GM12878 (cell line): ENCODE measurements at regions not wholly inside any gene's neighbourhood (a gene's known extent, or its start where the extent isn't known, plus 50 kb on each side); places are given as distances from the start of the nearest gene placed in this dataset.

Experiments used
- ATAC-seq: fragments of 200-7000 bp; cut with Tn5 transposase; 3 replicates; pipeline ENCODE4 v1.9.1; 2020; ENCODE audit warnings: mild to moderate bottlenecking, moderate library complexity
- BruUV-seq: library from RNA; stranded (reverse); fragments of 400-500 nt; replicated peaks from 2 replicates; lab custom pipeline; 2021; lab: Mats Ljungman, UMichigan
- CTCF ChIA-PET: fragments of 300-600 bp; sonication (Branson Sonifier 250); formaldehyde crosslinking; extraction: SDS; loops from one replicate; lab custom pipeline; 2021; ENCODE audit warnings: inconsistent platforms; lab: Yijun Ruan, JAX
- POLR2A ChIA-PET: fragments of 350-600 bp; formaldehyde crosslinking; extraction: SDS; loops from one replicate; lab custom pipeline; 2021; ENCODE audit warnings: inconsistent platforms; lab: Charles Lee
- RAD21 ChIA-PET: fragments of 300-600 bp; sonication (Branson Sonifier 250); formaldehyde crosslinking; loops from one replicate; lab custom pipeline; 2023; ENCODE audit warnings: antibody characterized with exemption; ENCODE audit not compliant: unreplicated experiment; lab: Charles Lee
- SMC1A ChIA-PET: fragments of 300-600 bp; sonication (Branson Sonifier 250); formaldehyde crosslinking; loops from one replicate; lab custom pipeline; 2023; ENCODE audit not compliant: unreplicated experiment, uncharacterized antibody; lab: Charles Lee
- DNase-seq: peaks from one replicate; pipeline ENCODE4 v3.0.0-alpha.2; 2011; ENCODE audit warnings: low read depth, low spot score
- FAIRE-seq: peaks from 3 replicates; lab custom pipeline; 2011; peaks lifted over from hg19 to GRCh38; lab: Jason Lieb, UNC
- H2AFZ ChIP-seq: 2 replicates; pipeline ENCODE4 v1.6.0; 2011; ENCODE audit warnings: low read depth, low read length, control low read depth; ENCODE audit not compliant: control insufficient read depth
- H3K27ac ChIP-seq: 2 replicates; pipeline ENCODE4 v1.5.1; 2011; ENCODE audit warnings: control low read depth; ENCODE audit not compliant: control insufficient read depth, insufficient read depth
- H3K27me3 ChIP-seq, 2 experiments: replicated peaks in 1 of 2; 2 replicates each; pipeline versions ENCODE4 v1.6.0 to v1.6.1; 2011; ENCODE audit warnings: low read length in 1 of 2; ENCODE audit not compliant: control insufficient read depth in 2 of 2, insufficient read depth in 2 of 2
- H3K36me3 ChIP-seq, 2 experiments: 2 replicates each; pipeline ENCODE4 v1.5.1; 2011; ENCODE audit warnings: low read length in 1 of 2; ENCODE audit not compliant: control insufficient read depth in 2 of 2, insufficient read depth in 2 of 2
- H3K4me1 ChIP-seq: 2 replicates; pipeline ENCODE4 v1.6.1; 2011; ENCODE audit warnings: mild to moderate bottlenecking, low read length, moderate library complexity, mixed read lengths; ENCODE audit not compliant: control insufficient read depth, insufficient read depth
- H3K4me2 ChIP-seq: 2 replicates; pipeline ENCODE4 v1.6.0; 2011; ENCODE audit warnings: control low read depth; ENCODE audit not compliant: control insufficient read depth, insufficient read depth
- H3K4me3 ChIP-seq: fragments of 200-600 bp; sonication (generic); 2 replicates; pipeline ENCODE4 v1.5.1; 2016
- H3K79me2 ChIP-seq: 2 replicates; pipeline ENCODE4 v1.6.0; 2011; ENCODE audit warnings: low read length; ENCODE audit not compliant: control insufficient read depth, insufficient read depth
- H3K9ac ChIP-seq: 2 replicates; pipeline ENCODE4 v1.8.0; 2011; ENCODE audit warnings: low read length, control low read depth, mixed read lengths; ENCODE audit not compliant: control insufficient read depth, insufficient read depth
- H3K9me3 ChIP-seq: replicated peaks from 3 replicates; pipeline ENCODE4 v1.5.1; 2011; ENCODE audit warnings: mild to moderate bottlenecking, low read length; ENCODE audit not compliant: control insufficient read depth, insufficient read depth
- H4K20me1 ChIP-seq: 2 replicates; pipeline ENCODE4 v1.6.0; 2011; ENCODE audit not compliant: control insufficient read depth, insufficient read depth
- BMI1 ChIP-seq: fragments of 450-650 bp; IDR thresholded peaks from 2 replicates; pipeline ENCODE4 v1.6.1; 2016; ENCODE audit warnings: mild to moderate bottlenecking, moderate library complexity, borderline replicate concordance
- LARP7 ChIP-seq: fragments of 450-650 bp; IDR thresholded peaks from 2 replicates; pipeline ENCODE4 v1.6.1; 2017; ENCODE audit warnings: mild to moderate bottlenecking
- NRF1 ChIP-seq: conservative IDR thresholded peaks from 2 replicates; pipeline ENCODE4 v1.6.1; 2011; ENCODE audit warnings: mild to moderate bottlenecking, low read depth, low read length, improper control_type of control experiment
- PAX5 ChIP-seq: IDR thresholded peaks from 2 replicates; pipeline ENCODE4 v1.6.1; 2011; ENCODE audit warnings: low read depth, low read length, borderline replicate concordance
- PAX8 ChIP-seq: fragments of 450-650 bp; IDR thresholded peaks from 2 replicates; pipeline ENCODE4 v1.6.1; 2017; ENCODE audit warnings: mild to moderate bottlenecking, moderate library complexity
- POU2F2 ChIP-seq: IDR thresholded peaks from 3 replicates; pipeline ENCODE4 v1.6.1; 2011; ENCODE audit warnings: low read depth, mild to moderate bottlenecking, low read length, borderline replicate concordance
- SREBF2 ChIP-seq: IDR thresholded peaks from 2 replicates; pipeline ENCODE4 v1.6.1; 2012; ENCODE audit warnings: mild to moderate bottlenecking, low read length
- TCF3 ChIP-seq: IDR thresholded peaks from 2 replicates; pipeline ENCODE4 v1.6.1; 2012; ENCODE audit warnings: low read depth, mild to moderate bottlenecking, low read length, borderline replicate concordance; ENCODE audit not compliant: insufficient read depth
- WGBS: methylation state at CpG from one replicate; pipeline ENCODE4 v1.1.6; 2016; ENCODE audit warnings: low lambda C conversion rate; ENCODE audit not compliant: insufficient replicate concordance, insufficient coverage; ENCODE audit errors: missing lambda C conversion rate; 5-methylcytosine and 5-hydroxymethylcytosine counted together
- in situ Hi-C: fragments of 300-500 bp; cut with MboI; formaldehyde crosslinking; loops from 9 replicates; pipeline ENCODE4 v1.14.3; 2018; ENCODE audit warnings: mixed read lengths
- intact Hi-C: fragments of 100-400 bp; cut with micrococcal nuclease; formaldehyde crosslinking; loops from one replicate; pipeline ENCODE4 v1.14.2; 2022; ENCODE audit not compliant: unreplicated experiment
- TF ChIP-seq, protein P1 (sequence below): fragments of 450-650 bp; IDR thresholded peaks from 2 replicates; pipeline ENCODE4 v1.6.1; 2017; ENCODE audit warnings: borderline replicate concordance
- TF ChIP-seq, protein P2 (sequence below): fragments of 450-650 bp; conservative IDR thresholded peaks from 2 replicates; pipeline ENCODE4 v1.6.1; 2017; ENCODE audit warnings: mild to moderate bottlenecking, moderate library complexity
- TF ChIP-seq, protein P3 (sequence below): fragments of 450-650 bp; IDR thresholded peaks from 2 replicates; pipeline ENCODE4 v1.6.1; 2017; ENCODE audit warnings: mild to moderate bottlenecking, low read depth, inconsistent platforms; ENCODE audit not compliant: poor library complexity, severe bottlenecking

DNA sequence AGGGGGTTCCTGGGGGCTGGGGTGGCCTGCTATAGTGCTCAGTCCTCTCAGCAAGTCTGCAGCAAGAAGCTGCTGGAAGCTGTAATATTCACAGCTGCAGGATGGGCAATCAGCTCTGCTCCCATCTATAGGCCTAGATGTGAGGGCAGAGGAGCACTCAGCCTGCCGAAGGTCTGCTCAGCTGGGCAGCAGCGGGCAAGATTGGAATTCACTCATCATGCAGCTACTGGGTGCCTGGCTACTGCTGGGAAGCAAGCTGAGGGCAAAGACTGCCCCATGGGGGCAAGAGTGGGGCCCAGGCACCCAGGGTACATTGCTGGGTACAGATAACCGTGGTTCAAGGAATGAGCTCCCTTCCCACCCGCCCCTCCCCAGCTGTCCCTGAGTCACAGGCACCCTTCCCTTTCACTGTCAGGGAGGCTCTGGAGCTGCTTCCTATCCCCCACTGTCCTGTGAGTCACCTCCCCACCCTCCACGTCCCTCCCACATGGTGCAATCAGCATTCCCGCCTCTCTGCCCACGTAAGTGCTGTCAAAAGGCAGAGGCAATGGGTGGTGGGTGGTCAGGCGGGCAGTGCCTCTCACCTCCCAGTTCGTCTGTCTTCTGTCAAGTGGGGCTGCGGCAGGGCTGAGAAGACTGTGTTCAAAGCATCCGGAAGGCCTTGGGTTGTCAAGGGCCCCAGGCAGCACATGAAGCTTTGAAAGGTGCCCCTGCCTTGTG lies 169.2 kb downstream of the TRIM43 start:
- in situ Hi-C loops (no loop called here), intact Hi-C loops (no loop called here)
- ATAC-seq, result no peak
- no peaks in the 10 kb centered on the region for H3K36me3 ChIP-seq
- no peak for DNase-seq
- 34% methylated on average over 9 of the region's 11 CpGs for WGBS
- H2AFZ ChIP-seq, result no peak overlapping the region
- no peaks in the 10 kb centered on the region for H4K20me1 ChIP-seq
- no TSS peak for BruUV-seq
- POLR2A ChIA-PET, result no interaction called here
- no peaks in the 10 kb centered on the region for H3K4me1 ChIP-seq
- H3K27me3 ChIP-seq, result peaks cover 0 to 1% of the 10 kb centered on the region in 2 experiments; a peak in 1 of 4 replicates
- TF ChIP-seq, protein P1, sequence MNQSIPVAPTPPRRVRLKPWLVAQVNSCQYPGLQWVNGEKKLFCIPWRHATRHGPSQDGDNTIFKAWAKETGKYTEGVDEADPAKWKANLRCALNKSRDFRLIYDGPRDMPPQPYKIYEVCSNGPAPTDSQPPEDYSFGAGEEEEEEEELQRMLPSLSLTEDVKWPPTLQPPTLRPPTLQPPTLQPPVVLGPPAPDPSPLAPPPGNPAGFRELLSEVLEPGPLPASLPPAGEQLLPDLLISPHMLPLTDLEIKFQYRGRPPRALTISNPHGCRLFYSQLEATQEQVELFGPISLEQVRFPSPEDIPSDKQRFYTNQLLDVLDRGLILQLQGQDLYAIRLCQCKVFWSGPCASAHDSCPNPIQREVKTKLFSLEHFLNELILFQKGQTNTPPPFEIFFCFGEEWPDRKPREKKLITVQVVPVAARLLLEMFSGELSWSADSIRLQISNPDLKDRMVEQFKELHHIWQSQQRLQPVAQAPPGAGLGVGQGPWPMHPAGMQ, result no peak
- TF ChIP-seq, protein P2, sequence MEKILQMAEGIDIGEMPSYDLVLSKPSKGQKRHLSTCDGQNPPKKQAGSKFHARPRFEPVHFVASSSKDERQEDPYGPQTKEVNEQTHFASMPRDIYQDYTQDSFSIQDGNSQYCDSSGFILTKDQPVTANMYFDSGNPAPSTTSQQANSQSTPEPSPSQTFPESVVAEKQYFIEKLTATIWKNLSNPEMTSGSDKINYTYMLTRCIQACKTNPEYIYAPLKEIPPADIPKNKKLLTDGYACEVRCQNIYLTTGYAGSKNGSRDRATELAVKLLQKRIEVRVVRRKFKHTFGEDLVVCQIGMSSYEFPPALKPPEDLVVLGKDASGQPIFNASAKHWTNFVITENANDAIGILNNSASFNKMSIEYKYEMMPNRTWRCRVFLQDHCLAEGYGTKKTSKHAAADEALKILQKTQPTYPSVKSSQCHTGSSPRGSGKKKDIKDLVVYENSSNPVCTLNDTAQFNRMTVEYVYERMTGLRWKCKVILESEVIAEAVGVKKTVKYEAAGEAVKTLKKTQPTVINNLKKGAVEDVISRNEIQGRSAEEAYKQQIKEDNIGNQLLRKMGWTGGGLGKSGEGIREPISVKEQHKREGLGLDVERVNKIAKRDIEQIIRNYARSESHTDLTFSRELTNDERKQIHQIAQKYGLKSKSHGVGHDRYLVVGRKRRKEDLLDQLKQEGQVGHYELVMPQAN, result no peak
- TF ChIP-seq PAX5, result no peak
- TF ChIP-seq, protein P3, sequence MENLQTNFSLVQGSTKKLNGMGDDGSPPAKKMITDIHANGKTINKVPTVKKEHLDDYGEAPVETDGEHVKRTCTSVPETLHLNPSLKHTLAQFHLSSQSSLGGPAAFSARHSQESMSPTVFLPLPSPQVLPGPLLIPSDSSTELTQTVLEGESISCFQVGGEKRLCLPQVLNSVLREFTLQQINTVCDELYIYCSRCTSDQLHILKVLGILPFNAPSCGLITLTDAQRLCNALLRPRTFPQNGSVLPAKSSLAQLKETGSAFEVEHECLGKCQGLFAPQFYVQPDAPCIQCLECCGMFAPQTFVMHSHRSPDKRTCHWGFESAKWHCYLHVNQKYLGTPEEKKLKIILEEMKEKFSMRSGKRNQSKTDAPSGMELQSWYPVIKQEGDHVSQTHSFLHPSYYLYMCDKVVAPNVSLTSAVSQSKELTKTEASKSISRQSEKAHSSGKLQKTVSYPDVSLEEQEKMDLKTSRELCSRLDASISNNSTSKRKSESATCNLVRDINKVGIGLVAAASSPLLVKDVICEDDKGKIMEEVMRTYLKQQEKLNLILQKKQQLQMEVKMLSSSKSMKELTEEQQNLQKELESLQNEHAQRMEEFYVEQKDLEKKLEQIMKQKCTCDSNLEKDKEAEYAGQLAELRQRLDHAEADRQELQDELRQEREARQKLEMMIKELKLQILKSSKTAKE, result no peak
- no peak for TF ChIP-seq TCF3
- no peak for TF ChIP-seq PAX8
- no peak for TF ChIP-seq BMI1
- TF ChIP-seq SREBF2, result no peak
- no peak for TF ChIP-seq NRF1
- TF ChIP-seq LARP7, result no peak
- TF ChIP-seq POU2F2, result no peak
- H3K9ac ChIP-seq, result no peak overlapping the region
- SMC1A ChIA-PET, result no interaction called here
- H3K79me2 ChIP-seq, result no peaks in the 10 kb centered on the region
- CTCF ChIA-PET, result interaction anchor here (0.7 kb wide), 1 partner anchor 103 kb away, joined by 3 read pairs; no protein-coding TSS in a partner anchor
- no peaks in the 10 kb centered on the region for H3K9me3 ChIP-seq
- H3K4me3 ChIP-seq, result no peak overlapping the region
- H3K27ac ChIP-seq, result no peak overlapping the region
- RAD21 ChIA-PET, result no interaction called here
- no peak overlapping the region for H3K4me2 ChIP-seq
- no peak for FAIRE-seq
